Esophagus squamous epithelium (tissue), 4 donors: ENCODE measurements at regions not wholly inside any gene's neighbourhood (a gene's known extent, or its start where the extent isn't known, plus 50 kb on each side); places are given as distances from the start of the nearest gene placed in this dataset.

Experiments used
- CTCF ChIP-seq, 6 experiments: fragments of 450-650 bp in 4 of 6; fragments of 200-600 bp in 2 of 6; sonication (generic) in 2 of 6; IDR thresholded peaks; one replicate each; pipeline ENCODE4 v1.5.1; 2016 to 2019; ENCODE audit warnings: antibody characterized with exemption in 6 of 6, mild to moderate bottlenecking in 4 of 6, moderate library complexity in 4 of 6
- POLR2A ChIP-seq, 4 donors: fragments of 450-650 bp; IDR thresholded peaks; one replicate each; pipeline ENCODE4 v1.6.1; 2017; ENCODE audit warnings: antibody characterized with exemption in 4 of 4, mild to moderate bottlenecking in 4 of 4, moderate library complexity in 3 of 4

- TF ChIP-seq CTCF (IDR thresholded peaks at IDR 0.05) (no peak), POLR2A (IDR thresholded peaks at IDR 0.05) (no peak)
Measured at GRCh38 chr2:58427572-58428095, 186.5 kb upstream of the FANCL start.
